Osteoblast (primary cell): ENCODE measurements at regions not wholly inside any gene's neighbourhood (a gene's known extent, or its start where the extent isn't known, plus 50 kb on each side); places are given as distances from the start of the nearest gene placed in this dataset.

Experiments used
- DNase-seq: peaks from one replicate; pipeline ENCODE4 v3.0.0; 2011; ENCODE audit warnings: low spot score, mixed read lengths; ENCODE audit not compliant: insufficient read length; ENCODE audit errors: missing footprints
- H2AFZ ChIP-seq: 2 replicates; pipeline ENCODE4 v1.6.0; 2011; ENCODE audit warnings: mild to moderate bottlenecking, low read length
- H3K27ac ChIP-seq: 2 replicates; pipeline ENCODE4 v1.5.1; 2011; ENCODE audit warnings: mild to moderate bottlenecking, low read depth, low read length, moderate library complexity
- H3K27me3 ChIP-seq: 2 replicates; pipeline ENCODE4 v1.6.0; 2012; ENCODE audit warnings: mild to moderate bottlenecking, control low read depth, inconsistent platforms, low read length, moderate library complexity; ENCODE audit not compliant: insufficient read depth
- H3K36me3 ChIP-seq: 2 replicates; pipeline ENCODE4 v1.5.1; 2011; ENCODE audit warnings: mild to moderate bottlenecking, low read length, control low read depth, moderate library complexity; ENCODE audit not compliant: insufficient read depth
- H3K4me1 ChIP-seq: 2 replicates; pipeline ENCODE4 v1.5.1; 2011; ENCODE audit warnings: mild to moderate bottlenecking, low read length, control low read depth, moderate library complexity; ENCODE audit not compliant: insufficient read depth
- H3K4me2 ChIP-seq: 2 replicates; pipeline ENCODE4 v1.6.0; 2011; ENCODE audit warnings: mild to moderate bottlenecking, low read length; ENCODE audit not compliant: insufficient read depth
- H3K4me3 ChIP-seq: fragments of 200-600 bp; sonication (generic); 3 replicates; pipeline ENCODE4 v1.5.1; 2012; ENCODE audit warnings: mild to moderate bottlenecking, low read length, inconsistent platforms; ENCODE audit not compliant: insufficient read depth
- H3K79me2 ChIP-seq: 2 replicates; pipeline ENCODE4 v1.6.0; 2012; ENCODE audit warnings: mild to moderate bottlenecking, low read length, control low read depth, inconsistent platforms; ENCODE audit not compliant: insufficient read depth
- H3K9me3 ChIP-seq: 2 replicates; pipeline ENCODE4 v1.5.1; 2011; ENCODE audit warnings: low read depth, low read length, control low read depth
- H4K20me1 ChIP-seq: 2 replicates; pipeline ENCODE4 v1.6.0; 2012; ENCODE audit warnings: mild to moderate bottlenecking, low read length, control low read depth; ENCODE audit not compliant: insufficient read depth
- TF ChIP-seq, protein P1 (sequence below): IDR thresholded peaks from 2 replicates; pipeline ENCODE4 v1.5.1; 2011; ENCODE audit warnings: mild to moderate bottlenecking, low read depth, low read length, moderate library complexity; ENCODE audit errors: extremely low read depth

DNA sequence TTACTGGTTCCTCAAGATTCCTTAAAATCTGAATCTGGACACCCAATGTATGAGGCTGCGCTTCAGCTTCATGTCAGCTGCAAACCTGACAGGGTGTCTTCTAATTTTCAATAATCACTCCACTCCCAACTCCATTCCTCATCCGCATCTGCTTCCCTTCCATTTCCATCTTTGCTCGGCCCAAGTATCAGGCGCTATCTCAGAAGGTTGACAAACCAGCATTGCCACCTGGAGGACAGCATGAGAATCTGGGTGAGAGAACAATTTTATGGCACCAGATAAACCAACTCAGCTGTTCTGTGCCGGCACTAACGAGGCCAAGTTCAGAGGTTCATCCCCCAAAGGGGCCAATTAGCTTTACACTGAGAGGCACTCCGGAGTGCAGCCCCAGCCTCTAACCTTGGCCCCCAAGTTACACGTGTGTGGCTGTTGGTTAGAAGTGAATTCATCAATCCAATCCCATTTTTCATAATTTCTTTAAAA is 79.1 kb upstream of the LMO2 start:
- H3K27ac ChIP-seq, result no peak overlapping the region
- peaks cover 13% of the 10 kb centered on the region for H3K27me3 ChIP-seq
- H3K4me3 ChIP-seq, result no peak overlapping the region
- peak overlapping the region; percentile 64 for H2AFZ ChIP-seq
- no peaks in the 10 kb centered on the region for H3K36me3 ChIP-seq
- peak; percentile 90 for DNase-seq
- no peaks in the 10 kb centered on the region for H3K9me3 ChIP-seq
- H4K20me1 ChIP-seq, result no peaks in the 10 kb centered on the region
- no peak overlapping the region for H3K4me2 ChIP-seq
- no peaks in the 10 kb centered on the region for H3K4me1 ChIP-seq
- H3K79me2 ChIP-seq, result no peaks in the 10 kb centered on the region
- TF ChIP-seq, protein P1, sequence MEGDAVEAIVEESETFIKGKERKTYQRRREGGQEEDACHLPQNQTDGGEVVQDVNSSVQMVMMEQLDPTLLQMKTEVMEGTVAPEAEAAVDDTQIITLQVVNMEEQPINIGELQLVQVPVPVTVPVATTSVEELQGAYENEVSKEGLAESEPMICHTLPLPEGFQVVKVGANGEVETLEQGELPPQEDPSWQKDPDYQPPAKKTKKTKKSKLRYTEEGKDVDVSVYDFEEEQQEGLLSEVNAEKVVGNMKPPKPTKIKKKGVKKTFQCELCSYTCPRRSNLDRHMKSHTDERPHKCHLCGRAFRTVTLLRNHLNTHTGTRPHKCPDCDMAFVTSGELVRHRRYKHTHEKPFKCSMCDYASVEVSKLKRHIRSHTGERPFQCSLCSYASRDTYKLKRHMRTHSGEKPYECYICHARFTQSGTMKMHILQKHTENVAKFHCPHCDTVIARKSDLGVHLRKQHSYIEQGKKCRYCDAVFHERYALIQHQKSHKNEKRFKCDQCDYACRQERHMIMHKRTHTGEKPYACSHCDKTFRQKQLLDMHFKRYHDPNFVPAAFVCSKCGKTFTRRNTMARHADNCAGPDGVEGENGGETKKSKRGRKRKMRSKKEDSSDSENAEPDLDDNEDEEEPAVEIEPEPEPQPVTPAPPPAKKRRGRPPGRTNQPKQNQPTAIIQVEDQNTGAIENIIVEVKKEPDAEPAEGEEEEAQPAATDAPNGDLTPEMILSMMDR, result peak; percentile 86

DNA sequence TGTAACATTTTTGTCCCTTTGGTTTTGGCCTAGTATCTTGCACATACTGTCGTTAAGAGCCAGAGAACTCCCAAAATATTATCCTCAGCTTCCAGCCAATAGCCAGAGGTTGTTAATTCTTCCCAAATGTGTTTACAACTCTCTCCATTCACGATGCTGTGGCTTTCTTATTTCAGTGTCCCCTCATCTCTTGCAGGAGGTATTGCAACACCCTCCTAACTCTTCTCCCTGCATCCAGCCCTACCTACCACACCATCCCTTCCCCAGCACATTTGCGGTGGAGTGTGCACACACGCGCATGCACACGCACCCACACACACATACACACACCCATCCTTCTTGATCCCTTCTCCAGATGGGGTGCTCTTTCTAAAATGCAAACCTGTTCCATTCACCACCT is 75.6 kb upstream of the LMO2 start:
- H3K79me2 ChIP-seq, result no peaks in the 10 kb centered on the region
- H3K27ac ChIP-seq, result no peak overlapping the region
- H3K9me3 ChIP-seq, result no peaks in the 10 kb centered on the region
- TF ChIP-seq, protein P1, result no peak
- peaks cover 22% of the 10 kb centered on the region for H3K27me3 ChIP-seq
- H3K4me3 ChIP-seq, result no peak overlapping the region
- H3K36me3 ChIP-seq, result no peaks in the 10 kb centered on the region
- no peak overlapping the region for H3K4me2 ChIP-seq
- H4K20me1 ChIP-seq, result no peaks in the 10 kb centered on the region
- DNase-seq, result no peak
- H3K4me1 ChIP-seq, result no peaks in the 10 kb centered on the region
- no peak overlapping the region for H2AFZ ChIP-seq

- Histone ChIP-seq H3K27ac (no peak overlapping the region), H3K4me1 (no peaks in the 10 kb centered on the region), H3K27me3 (peaks cover 35% of the 10 kb centered on the region), H3K4me3 (no peak overlapping the region), H2AFZ (no peak overlapping the region), H4K20me1 (no peaks in the 10 kb centered on the region), H3K36me3 (no peaks in the 10 kb centered on the region), H3K79me2 (no peaks in the 10 kb centered on the region), H3K9me3 (no peaks in the 10 kb centered on the region), H3K4me2 (no peak overlapping the region)
- TF ChIP-seq, protein P1, result no peak
- no peak for DNase-seq
These were observed 73.2 kb upstream of the LMO2 start for GRCh38 chr11:33965032-33965431.

DNA sequence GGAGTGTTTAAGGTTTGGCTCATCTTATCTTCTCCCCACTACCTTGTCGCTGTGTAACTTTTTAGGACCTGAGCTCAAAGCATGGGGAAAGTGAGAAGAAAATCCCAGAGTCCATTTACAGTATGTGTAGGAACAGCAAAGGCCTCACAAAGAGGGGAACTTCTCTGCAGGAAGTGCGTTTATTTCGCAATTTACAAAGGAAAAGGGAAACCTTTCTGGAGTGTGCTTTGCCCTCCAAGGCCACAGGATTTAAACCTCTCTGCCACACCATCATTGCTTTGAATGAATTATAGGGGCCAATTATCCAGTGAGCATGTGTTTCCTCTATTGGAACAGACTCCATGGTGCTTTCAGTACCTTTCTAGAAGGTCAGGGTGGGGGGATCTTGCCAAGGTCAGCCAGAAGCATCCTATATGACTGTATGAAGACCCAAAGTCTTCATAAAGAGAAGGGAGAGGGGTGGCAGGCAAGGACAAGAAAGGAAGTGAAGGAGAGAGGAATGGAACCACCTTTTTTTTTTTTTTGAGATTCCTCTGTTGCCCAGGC is 68.1 kb upstream of the LMO2 start:
- Histone ChIP-seq H2AFZ (no peak overlapping the region), H3K4me3 (no peak overlapping the region), H3K36me3 (no peaks in the 10 kb centered on the region), H3K27me3 (peaks cover 37% of the 10 kb centered on the region), H4K20me1 (no peaks in the 10 kb centered on the region), H3K4me2 (no peak overlapping the region), H3K27ac (no peak overlapping the region), H3K4me1 (no peaks in the 10 kb centered on the region), H3K79me2 (no peaks in the 10 kb centered on the region), H3K9me3 (no peaks in the 10 kb centered on the region)
- no peak for DNase-seq
- TF ChIP-seq, protein P1, result no peak
